ENCODE measurements at regions not wholly inside any gene's neighbourhood (a gene's known extent, or its start where the extent isn't known, plus 50 kb on each side); places are given as distances from the start of the nearest gene placed in this dataset.

GRCh38 chr16:86356804-86357203 lies 153.5 kb upstream of the FOXF1 start:
- no peak for DNase-seq

- DNase-seq = no peak
Observed at GRCh38 chr16:86357303-86357702, 153.0 kb upstream of the FOXF1 start.

- DNase-seq = no peak
Observed at GRCh38 chr16:86357950-86358349, 152.4 kb upstream of the FOXF1 start.

GRCh38 chr16:86359571-86359970 lies 150.8 kb upstream of the FOXF1 start:
- no peak for DNase-seq

GRCh38 chr16:86362155-86362849 lies 148.0 kb upstream of the FOXF1 start:
- DNase-seq = no peak

- DNase-seq = peak; percentile 59
Observed at GRCh38 chr16:86363057-86363490, 147.3 kb upstream of the FOXF1 start.

- no peak for DNase-seq
Observed at GRCh38 chr16:86363836-86364618, 146.3 kb upstream of the FOXF1 start.

GRCh38 chr16:86364653-86365380 lies 145.5 kb upstream of the FOXF1 start:
- no peak for DNase-seq

- DNase-seq = no peak
Observed at GRCh38 chr16:86365513-86366273, 144.6 kb upstream of the FOXF1 start.

- DNase-seq = no peak
Observed at GRCh38 chr16:86366481-86366880, 143.8 kb upstream of the FOXF1 start.

GRCh38 chr16:86367291-86368072 lies 142.8 kb upstream of the FOXF1 start:
- no peak for DNase-seq

- DNase-seq = no peak
Observed at GRCh38 chr16:86368261-86368660, 142.1 kb upstream of the FOXF1 start.

GRCh38 chr16:86370062-86370461 lies 140.3 kb upstream of the FOXF1 start:
- DNase-seq = no peak

- no peak for DNase-seq
Observed at GRCh38 chr16:86371083-86371803, 139.1 kb upstream of the FOXF1 start.

- no peak for DNase-seq
Observed at GRCh38 chr16:86372193-86372592, 138.1 kb upstream of the FOXF1 start.

GRCh38 chr16:86373276-86373901 lies 136.9 kb upstream of the FOXF1 start:
- peak; percentile 79 for DNase-seq

- no peak for DNase-seq
Observed at GRCh38 chr16:86374603-86375130, 135.7 kb upstream of the FOXF1 start.

GRCh38 chr16:86375364-86375763 lies 135.0 kb upstream of the FOXF1 start:
- no peak for DNase-seq

GRCh38 chr16:86375851-86376250 lies 134.5 kb upstream of the FOXF1 start:
- no peak for DNase-seq

GRCh38 chr16:86376837-86377236 lies 133.5 kb upstream of the FOXF1 start:
- DNase-seq = no peak
